GM12874 (cell line): ENCODE measurements at regions not wholly inside any gene's neighbourhood (a gene's known extent, or its start where the extent isn't known, plus 50 kb on each side); places are given as distances from the start of the nearest gene placed in this dataset.

Source experiments
- CTCF ChIP-seq: IDR thresholded peaks from 2 replicates; pipeline ENCODE4 v1.5.1; 2011; ENCODE audit warnings: low read depth, mild to moderate bottlenecking, control low read depth, low read length, moderate library complexity; ENCODE audit not compliant: insufficient read depth

- TF ChIP-seq CTCF: no peak
These were observed 250.2 kb downstream of the NPHP4 start for GRCh38 chr1:5742032-5742431.

GRCh38 chr1:5740865-5741860, 251.1 kb downstream of the NPHP4 start:
- TF ChIP-seq CTCF: no peak

GRCh38 chr1:5740450-5740849, 251.8 kb downstream of the NPHP4 start:
- no peak for TF ChIP-seq CTCF

GRCh38 chr1:5739561-5740078, 252.6 kb downstream of the NPHP4 start:
- no peak for TF ChIP-seq CTCF

GRCh38 chr1:5738911-5739462, 253.2 kb downstream of the NPHP4 start:
- TF ChIP-seq CTCF: no peak

GRCh38 chr1:5737081-5737480, 255.1 kb downstream of the NPHP4 start:
- no peak for TF ChIP-seq CTCF

- no peak for TF ChIP-seq CTCF
These were observed 257.2 kb downstream of the NPHP4 start for GRCh38 chr1:5734996-5735395.
